H1 (cell line): ENCODE measurements at regions not wholly inside any gene's neighbourhood (a gene's known extent, or its start where the extent isn't known, plus 50 kb on each side); places are given as distances from the start of the nearest gene placed in this dataset.

Experiments
- CTCF ChIA-PET: fragments of 300-600 bp; sonication (Branson Sonifier 250); formaldehyde crosslinking; loops from one replicate; lab custom pipeline; 2021; ENCODE audit not compliant: partially characterized antibody; lab: Charles Lee
- POLR2A ChIA-PET: fragments of 300-600 bp; sonication (Branson Sonifier 250); formaldehyde crosslinking; loops from one replicate; lab custom pipeline; 2021; ENCODE audit warnings: inconsistent platforms; ENCODE audit not compliant: partially characterized antibody; lab: Charles Lee
- DNase-seq, 2 experiments: peaks; one replicate each; pipeline versions ENCODE4 v3.0.0 to v3.0.0-alpha.2; 2010 to 2022; ENCODE audit warnings: low spot score in 2 of 2, low read depth in 1 of 2, mixed read lengths in 1 of 2
- FAIRE-seq: peaks from 2 replicates; lab custom pipeline; 2011; peaks lifted over from hg19 to GRCh38; lab: Jason Lieb, UNC
- H2AFZ ChIP-seq: 2 replicates; pipeline ENCODE4 v1.8.1; 2012; ENCODE audit warnings: low read length, inconsistent platforms
- H2AK5ac ChIP-seq: 2 replicates; pipeline ENCODE4 v1.6.1; 2013; ENCODE audit warnings: low read depth, low read length
- H2BK120ac ChIP-seq: replicated peaks from 2 replicates; pipeline ENCODE3; 2013; ENCODE audit warnings: low read depth, low read length, inconsistent platforms
- H2BK12ac ChIP-seq: 2 replicates; pipeline ENCODE4 v1.6.1; 2013; ENCODE audit warnings: low read depth, low read length
- H2BK15ac ChIP-seq: 2 replicates; pipeline ENCODE4 v1.6.1; 2013; ENCODE audit warnings: low read length
- H2BK20ac ChIP-seq: 2 replicates; pipeline ENCODE4 v1.6.1; 2013; ENCODE audit warnings: low read length
- H2BK5ac ChIP-seq: 2 replicates; pipeline ENCODE4 v1.6.1; 2013; ENCODE audit warnings: low read depth, low read length
- H3K14ac ChIP-seq: 2 replicates; pipeline ENCODE4 v1.6.1; 2013; ENCODE audit warnings: inconsistent platforms; ENCODE audit not compliant: insufficient read length
- H3K18ac ChIP-seq: 2 replicates; pipeline ENCODE4 v1.6.1; 2013; ENCODE audit warnings: low read length; ENCODE audit errors: extremely low read depth
- H3K23ac ChIP-seq: 2 replicates; pipeline ENCODE4 v1.6.1; 2013; ENCODE audit warnings: inconsistent platforms; ENCODE audit not compliant: insufficient read length
- H3K23me2 ChIP-seq: 2 replicates; pipeline ENCODE4 v1.6.1; 2013; ENCODE audit warnings: low read depth, low read length
- H3K27ac ChIP-seq: 2 replicates; pipeline ENCODE4 v1.6.1; 2011; ENCODE audit warnings: low read depth, low read length, inconsistent platforms
- H3K27me3 ChIP-seq, 4 experiments: replicated peaks in 1 of 4; 1 replicate in 1 of 4; 2 replicates in 3 of 4; pipeline versions ENCODE4 v1.6.1 to v1.8.1; 2011 to 2013; ENCODE audit warnings: low read length in 3 of 4, mild to moderate bottlenecking in 3 of 4, inconsistent platforms in 2 of 4, mixed read lengths in 2 of 4, moderate library complexity in 1 of 4; ENCODE audit not compliant: control insufficient read depth in 3 of 4, insufficient read depth in 3 of 4; ENCODE audit errors: extremely low read depth in 1 of 4
- H3K36me3 ChIP-seq, 4 experiments: 2 replicates each; pipeline versions ENCODE4 v1.6.1 to v1.8.1; 2011 to 2013; ENCODE audit warnings: mild to moderate bottlenecking in 4 of 4, low read length in 3 of 4, moderate library complexity in 2 of 4, control low read depth in 1 of 4, inconsistent platforms in 1 of 4; ENCODE audit not compliant: insufficient read depth in 4 of 4, control insufficient read depth in 2 of 4
- H3K4ac ChIP-seq: replicated peaks from 2 replicates; pipeline ENCODE3; 2013; ENCODE audit warnings: low read length, low read depth, mixed read lengths, inconsistent platforms; ENCODE audit not compliant: insufficient read length
- H3K4me1 ChIP-seq, 4 experiments: replicated peaks in 1 of 4; 1 replicate in 1 of 4; 2 replicates in 3 of 4; pipeline versions ENCODE4 v1.6.1 to v1.8.1; 2011 to 2013; ENCODE audit warnings: low read length in 3 of 4, inconsistent platforms in 2 of 4, mixed read lengths in 1 of 4; ENCODE audit not compliant: insufficient read depth in 4 of 4, control insufficient read depth in 3 of 4
- H3K4me2 ChIP-seq, 2 experiments: 2 replicates each; pipeline versions ENCODE4 v1.6.1 to v1.8.1; 2011 to 2013; ENCODE audit warnings: low read depth in 2 of 2, low read length in 2 of 2, control low read depth in 1 of 2, inconsistent platforms in 1 of 2, mild to moderate bottlenecking in 1 of 2; ENCODE audit not compliant: insufficient read depth in 1 of 2
- H3K4me3 ChIP-seq, 4 experiments: fragments of 200-600, 300-600 bp in 1 of 4; sonication (generic), shearing (Covaris generic), sonication (Bioruptor Twin) in 1 of 4; 2 replicates each; pipeline versions ENCODE4 v1.5.1 to v1.8.1; 2011 to 2016; ENCODE audit warnings: low read length in 4 of 4, low read depth in 3 of 4, control low read depth in 2 of 4, inconsistent platforms in 2 of 4, mild to moderate bottlenecking in 2 of 4, mixed read lengths in 1 of 4, moderate library complexity in 1 of 4; ENCODE audit not compliant: insufficient read depth in 2 of 4; ENCODE audit errors: extremely low read depth in 1 of 4
- H3K56ac ChIP-seq: replicated peaks from 2 replicates; pipeline ENCODE3; 2013; ENCODE audit warnings: low read depth, mild to moderate bottlenecking, mixed read lengths, low read length, inconsistent platforms; ENCODE audit not compliant: insufficient read length
- H3K79me1 ChIP-seq: 2 replicates; pipeline ENCODE4 v1.6.1; 2013; ENCODE audit warnings: low read depth, low read length, control low read depth
- H3K79me2 ChIP-seq, 2 experiments: 2 replicates each; pipeline versions ENCODE4 v1.6.1 to v1.8.1; 2012 to 2013; ENCODE audit warnings: low read length in 2 of 2, mild to moderate bottlenecking in 2 of 2, inconsistent platforms in 1 of 2; ENCODE audit not compliant: insufficient read depth in 2 of 2, control insufficient read depth in 1 of 2
- H3K9ac ChIP-seq, 4 experiments: replicated peaks in 1 of 4; 1 replicate in 1 of 4; 2 replicates in 3 of 4; pipeline versions ENCODE4 v1.6.1 to v1.8.1; 2011 to 2013; ENCODE audit warnings: low read depth in 3 of 4, low read length in 3 of 4, control low read depth in 2 of 4, mild to moderate bottlenecking in 2 of 4, moderate library complexity in 2 of 4, inconsistent platforms in 1 of 4; ENCODE audit errors: extremely low read depth in 1 of 4
- H3K9me3 ChIP-seq, 2 experiments: 2 replicates each; pipeline versions ENCODE4 v1.6.1 to v1.8.1; 2012 to 2013; ENCODE audit warnings: mild to moderate bottlenecking in 2 of 2, moderate library complexity in 2 of 2, control low read depth in 1 of 2, inconsistent platforms in 1 of 2, low read depth in 1 of 2, low read length in 1 of 2, mixed read lengths in 1 of 2; ENCODE audit not compliant: insufficient read depth in 2 of 2
- H4K20me1 ChIP-seq, 2 experiments: replicated peaks in 1 of 2; 2 replicates each; pipeline versions ENCODE3 to v1.8.1; 2011 to 2013; ENCODE audit warnings: inconsistent platforms in 2 of 2, low read length in 2 of 2, mild to moderate bottlenecking in 1 of 2; ENCODE audit not compliant: insufficient read depth in 2 of 2, control insufficient read depth in 1 of 2
- H4K5ac ChIP-seq: 2 replicates; pipeline ENCODE4 v1.6.1; 2013; ENCODE audit warnings: low read length, low read depth, mixed read lengths, inconsistent platforms; ENCODE audit not compliant: insufficient read length
- H4K8ac ChIP-seq: 2 replicates; pipeline ENCODE4 v1.8.0; 2013; ENCODE audit warnings: mild to moderate bottlenecking, moderate library complexity, low read length, inconsistent platforms; ENCODE audit not compliant: insufficient read depth; ENCODE audit errors: extremely low read depth
- H4K91ac ChIP-seq: replicated peaks from 2 replicates; pipeline ENCODE3; 2013; ENCODE audit warnings: low read length, mixed read lengths, inconsistent platforms; ENCODE audit not compliant: insufficient read length
- NANOG ChIP-seq: IDR thresholded peaks from 2 replicates; pipeline ENCODE4 v1.6.1; 2011; ENCODE audit warnings: low read length, low read depth, mild to moderate bottlenecking, inconsistent platforms; ENCODE audit not compliant: insufficient read depth, poor library complexity, severe bottlenecking
- RFX5 ChIP-seq: IDR thresholded peaks from 2 replicates; pipeline ENCODE4 v1.6.1; 2011; ENCODE audit warnings: low read depth, low read length, improper control_type of control experiment, borderline replicate concordance
- TCF12 ChIP-seq: IDR thresholded peaks from 2 replicates; pipeline ENCODE4 v1.6.1; 2011; ENCODE audit warnings: low read depth, mild to moderate bottlenecking, low read length
- WGBS, 2 experiments: shearing (Covaris generic) in 1 of 2; methylation state at CpG; one replicate each; pipeline versions ENCODE4 v1.1.6 to v1.1.7; 2013 to 2015; ENCODE audit warnings: low lambda C conversion rate in 2 of 2, mixed read lengths in 2 of 2, inconsistent platforms in 1 of 2, low coverage in 1 of 2, missing lambda C conversion rate in 1 of 2; ENCODE audit not compliant: insufficient replicate concordance in 2 of 2, insufficient coverage in 1 of 2, insufficient read length in 1 of 2; ENCODE audit errors: extremely low coverage in 1 of 2, missing lambda C conversion rate in 1 of 2; 5-methylcytosine and 5-hydroxymethylcytosine counted together

DNA sequence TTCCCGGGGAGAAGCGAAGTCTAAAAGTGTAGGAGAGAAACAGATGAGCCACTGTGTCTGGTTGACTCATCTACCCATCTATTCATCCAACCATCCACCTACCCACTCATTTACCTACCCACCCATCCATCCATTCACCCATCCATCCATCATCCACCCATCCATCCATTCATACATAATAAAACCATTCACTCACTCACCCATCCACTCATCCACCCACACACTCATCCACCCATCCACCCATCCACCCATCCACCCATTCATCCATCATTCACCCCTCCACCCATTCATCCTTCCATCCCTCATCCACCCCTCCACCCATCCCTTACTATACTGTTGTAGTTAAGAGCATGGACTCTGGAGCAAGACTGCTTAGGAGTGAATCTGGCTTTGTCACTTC, 136.4 kb upstream of the ATP2B2 start:
- Histone ChIP-seq H3K9ac (no peak overlapping the region), H3K27me3 (no peaks in the 10 kb centered on the region; a peak in 1 of 7 replicates), H2BK5ac (no peak overlapping the region), H3K23me2 (peaks cover 4% of the 10 kb centered on the region; the same call in 1 of the 2 replicates), H3K56ac (no peak overlapping the region), H2BK120ac (no peak overlapping the region), H3K18ac (no peak overlapping the region), H3K23ac (no peak overlapping the region), H4K91ac (no peak overlapping the region), H3K4me2 (no peak overlapping the region), H2AK5ac (no peak overlapping the region), H2BK12ac (no peak overlapping the region), H3K4me1 (no peaks in the 10 kb centered on the region), H3K4me3 (no peak overlapping the region), H3K9me3 (peaks cover 3 to 6% of the 10 kb centered on the region in 2 experiments; a peak in 1 of 4 replicates), H3K79me1 (no peaks in the 10 kb centered on the region), H3K27ac (no peak overlapping the region), H4K5ac (no peak overlapping the region), H3K4ac (no peak overlapping the region), H2BK20ac (no peak overlapping the region), H2AFZ (no peak overlapping the region), H4K8ac (no peak overlapping the region), H2BK15ac (no peak overlapping the region), H3K79me2 (no peaks in the 10 kb centered on the region), H4K20me1 (no peaks in the 10 kb centered on the region), H3K36me3 (no peaks in the 10 kb centered on the region), H3K14ac (no peak overlapping the region)
- FAIRE-seq (no peak), DNase-seq (no peak)
- WGBS, 2 experiments, result 92% methylated on average over 2 of the region's 2 CpGs; no CpG with 5 or more reads in 1 of the 2 experiments
- TF ChIP-seq NANOG (no peak), TCF12 (no peak), RFX5 (no peak)
- POLR2A ChIA-PET, result no interaction called here
- CTCF ChIA-PET, result interaction anchor here (1.1 kb wide), 1 partner anchor 44 kb away, joined by 3 read pairs; no protein-coding TSS in a partner anchor
